GM23338 (cell line): ENCODE measurements at regions not wholly inside any gene's neighbourhood (a gene's known extent, or its start where the extent isn't known, plus 50 kb on each side); places are given as distances from the start of the nearest gene placed in this dataset.

Experiments
- ATAC-seq: fragments of 200-7000 bp; cut with Tn5 transposase; 3 replicates; pipeline ENCODE4 v1.9.1; 2020
- DNase-seq: peaks from one replicate; pipeline ENCODE4 v3.0.0-alpha.2; 2015; ENCODE audit warnings: low spot score
- H2AFZ ChIP-seq: fragments of 200-600 bp; sonication (generic); 2 replicates; pipeline ENCODE4 v1.8.0; 2016; ENCODE audit warnings: antibody characterized with exemption, mild to moderate bottlenecking, moderate library complexity
- H3F3A ChIP-seq: fragments of 200-600 bp; sonication (generic); replicated peaks from 2 replicates; pipeline ENCODE4 v1.8.0; 2017; ENCODE audit warnings: antibody characterized with exemption, mixed run types, low read depth
- H3K27ac ChIP-seq: fragments of 200-600 bp; sonication (generic); 2 replicates; pipeline ENCODE4 v1.6.1; 2016; ENCODE audit warnings: low read depth
- H3K27me3 ChIP-seq: fragments of 200-600 bp; sonication (generic); 2 replicates; pipeline ENCODE4 v1.8.0; 2016; ENCODE audit warnings: mild to moderate bottlenecking, mixed run types, moderate library complexity; ENCODE audit not compliant: insufficient read depth
- H3K36me3 ChIP-seq: fragments of 200-600 bp; sonication (generic); 2 replicates; pipeline ENCODE4 v1.8.0; 2016; ENCODE audit warnings: mild to moderate bottlenecking; ENCODE audit not compliant: insufficient read depth
- H3K4me1 ChIP-seq: fragments of 200-600 bp; sonication (generic); 2 replicates; pipeline ENCODE4 v1.8.0; 2016; ENCODE audit warnings: mild to moderate bottlenecking, moderate library complexity; ENCODE audit not compliant: insufficient read depth
- H3K4me2 ChIP-seq: fragments of 200-600 bp; sonication (generic); 2 replicates; pipeline ENCODE4 v1.7.1; 2017; ENCODE audit warnings: mixed run types
- H3K4me3 ChIP-seq: fragments of 200-600 bp; sonication (generic); 2 replicates; pipeline ENCODE4 v1.6.1; 2016; ENCODE audit warnings: mixed run types
- H3K79me2 ChIP-seq: fragments of 200-600 bp; sonication (generic); replicated peaks from 2 replicates; pipeline ENCODE4 v1.8.0; 2017; ENCODE audit warnings: mild to moderate bottlenecking; ENCODE audit not compliant: insufficient read depth
- H3K9me2 ChIP-seq: fragments of 200-600 bp; sonication (generic); 2 replicates; pipeline ENCODE4 v1.8.0; 2017; ENCODE audit not compliant: insufficient read depth
- H4K20me1 ChIP-seq: fragments of 200-600 bp; sonication (generic); replicated peaks from 2 replicates; pipeline ENCODE4 v1.8.0; 2017; ENCODE audit warnings: mild to moderate bottlenecking; ENCODE audit not compliant: insufficient read depth
- H3K27ac Mint-ChIP-seq: 2 replicates; pipeline ENCODE4 v1.8.0; 2020; ENCODE audit warnings: inconsistent platforms, mild to moderate bottlenecking, moderate library complexity, mixed read lengths
- H3K27me3 Mint-ChIP-seq: 3 replicates; pipeline ENCODE4 v1.8.0; 2022; ENCODE audit warnings: low read depth, mild to moderate bottlenecking, moderate library complexity, mixed read lengths, inconsistent platforms; ENCODE audit not compliant: insufficient read depth, poor library complexity
- H3K36me3 Mint-ChIP-seq: 3 replicates; pipeline ENCODE4 v1.8.0; 2021; ENCODE audit warnings: low read depth, mild to moderate bottlenecking, inconsistent platforms, moderate library complexity, mixed read lengths
- H3K4me1 Mint-ChIP-seq: 3 replicates; pipeline ENCODE4 v1.8.0; 2020; ENCODE audit warnings: mild to moderate bottlenecking, inconsistent platforms, mixed read lengths
- H3K4me3 Mint-ChIP-seq: 3 replicates; pipeline ENCODE4 v1.8.0; 2021; ENCODE audit warnings: moderate library complexity, mild to moderate bottlenecking, inconsistent platforms, mixed read lengths
- H3K9me3 Mint-ChIP-seq: 3 replicates; pipeline ENCODE4 v1.8.0; 2020; ENCODE audit warnings: moderate library complexity, mild to moderate bottlenecking, inconsistent platforms, mixed read lengths
- CREB1 ChIP-seq: fragments of 250-450 bp; sonication (Bioruptor Pico); IDR thresholded peaks from 2 replicates; pipeline ENCODE4 v1.5.0; 2020; ENCODE audit warnings: low read depth, mild to moderate bottlenecking, moderate library complexity
- ETS1 ChIP-seq: IDR thresholded peaks from 2 replicates; pipeline ENCODE4 v1.6.1; 2016; ENCODE audit warnings: antibody characterized with exemption
- EZH2 ChIP-seq: fragments of 200-600 bp; sonication (generic); IDR thresholded peaks from one replicate; pipeline ENCODE4 v1.8.0; 2017; ENCODE audit warnings: antibody characterized with exemption, mild to moderate bottlenecking, low read depth; ENCODE audit not compliant: unreplicated experiment
- EZH2phosphoT487 ChIP-seq: fragments of 200-600 bp; sonication (generic); IDR thresholded peaks from one replicate; pipeline ENCODE4 v1.8.1; 2018; ENCODE audit warnings: antibody characterized with exemption; ENCODE audit not compliant: unreplicated experiment
- JUNB ChIP-seq: IDR thresholded peaks from one replicate; pipeline ENCODE4 v1.6.1; 2016; ENCODE audit warnings: antibody characterized with exemption; ENCODE audit not compliant: unreplicated experiment
- NANOG ChIP-seq: IDR thresholded peaks from 2 replicates; pipeline ENCODE4 v1.6.1; 2016; ENCODE audit warnings: antibody characterized with exemption, borderline replicate concordance
- POLR2AphosphoS5 ChIP-seq: IDR thresholded peaks from 2 replicates; pipeline ENCODE4 v1.6.1; 2016; ENCODE audit warnings: antibody characterized with exemption, low read depth
- STAT1 ChIP-seq: IDR thresholded peaks from one replicate; pipeline ENCODE4 v1.6.1; 2016; ENCODE audit warnings: antibody characterized with exemption; ENCODE audit not compliant: unreplicated experiment
- ZNF331 ChIP-seq: fragments of 250-450 bp; sonication (Bioruptor Pico); IDR thresholded peaks from 2 replicates; pipeline ENCODE4 v1.5.0; 2020; ENCODE audit warnings: low read depth, mild to moderate bottlenecking, moderate library complexity
- TF ChIP-seq, protein P1 (sequence below): IDR thresholded peaks from one replicate; pipeline ENCODE4 v1.6.1; 2018; ENCODE audit warnings: antibody characterized with exemption; ENCODE audit not compliant: unreplicated experiment
- TF ChIP-seq, protein P2 (sequence below), 2 experiments: fragments of 200-600 bp in 1 of 2; sonication (generic) in 1 of 2; conservative IDR thresholded peaks; 2 replicates each; pipeline versions ENCODE4 v1.5.1 to v1.6.1; 2016 to 2017; ENCODE audit warnings: antibody characterized with exemption in 2 of 2, low read depth in 2 of 2, mild to moderate bottlenecking in 2 of 2, moderate library complexity in 1 of 2
- TF ChIP-seq, protein P3 (sequence below): fragments of 250-450 bp; sonication (Bioruptor Pico); IDR thresholded peaks from 2 replicates; pipeline ENCODE4 v1.5.0; 2020; ENCODE audit warnings: mild to moderate bottlenecking, moderate library complexity

- TF ChIP-seq, protein P1, sequence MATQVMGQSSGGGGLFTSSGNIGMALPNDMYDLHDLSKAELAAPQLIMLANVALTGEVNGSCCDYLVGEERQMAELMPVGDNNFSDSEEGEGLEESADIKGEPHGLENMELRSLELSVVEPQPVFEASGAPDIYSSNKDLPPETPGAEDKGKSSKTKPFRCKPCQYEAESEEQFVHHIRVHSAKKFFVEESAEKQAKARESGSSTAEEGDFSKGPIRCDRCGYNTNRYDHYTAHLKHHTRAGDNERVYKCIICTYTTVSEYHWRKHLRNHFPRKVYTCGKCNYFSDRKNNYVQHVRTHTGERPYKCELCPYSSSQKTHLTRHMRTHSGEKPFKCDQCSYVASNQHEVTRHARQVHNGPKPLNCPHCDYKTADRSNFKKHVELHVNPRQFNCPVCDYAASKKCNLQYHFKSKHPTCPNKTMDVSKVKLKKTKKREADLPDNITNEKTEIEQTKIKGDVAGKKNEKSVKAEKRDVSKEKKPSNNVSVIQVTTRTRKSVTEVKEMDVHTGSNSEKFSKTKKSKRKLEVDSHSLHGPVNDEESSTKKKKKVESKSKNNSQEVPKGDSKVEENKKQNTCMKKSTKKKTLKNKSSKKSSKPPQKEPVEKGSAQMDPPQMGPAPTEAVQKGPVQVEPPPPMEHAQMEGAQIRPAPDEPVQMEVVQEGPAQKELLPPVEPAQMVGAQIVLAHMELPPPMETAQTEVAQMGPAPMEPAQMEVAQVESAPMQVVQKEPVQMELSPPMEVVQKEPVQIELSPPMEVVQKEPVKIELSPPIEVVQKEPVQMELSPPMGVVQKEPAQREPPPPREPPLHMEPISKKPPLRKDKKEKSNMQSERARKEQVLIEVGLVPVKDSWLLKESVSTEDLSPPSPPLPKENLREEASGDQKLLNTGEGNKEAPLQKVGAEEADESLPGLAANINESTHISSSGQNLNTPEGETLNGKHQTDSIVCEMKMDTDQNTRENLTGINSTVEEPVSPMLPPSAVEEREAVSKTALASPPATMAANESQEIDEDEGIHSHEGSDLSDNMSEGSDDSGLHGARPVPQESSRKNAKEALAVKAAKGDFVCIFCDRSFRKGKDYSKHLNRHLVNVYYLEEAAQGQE, result no peak
- TF ChIP-seq CREB1 (no peak), ETS1 (no peak), POLR2AphosphoS5 (no peak), ZNF331 (CRISPR knock-in tag) (no peak), JUNB (no peak), STAT1 (no peak)
Measured at GRCh38 chr4:3851881-3852280, 85.7 kb downstream of the ADRA2C start (continued).

- peaks cover 15% of the 10 kb centered on the region; the same call in 2 of the 3 replicates for H3K36me3 Mint-ChIP-seq
- peaks cover 8% of the 10 kb centered on the region for H3K27me3 Mint-ChIP-seq
- no peak for ATAC-seq
- H3K9me3 Mint-ChIP-seq, result peaks cover 27% of the 10 kb centered on the region
- no peaks in the 10 kb centered on the region for H3K36me3 ChIP-seq
- H3K4me3 Mint-ChIP-seq, result no peak overlapping the region
- H3K9me2 ChIP-seq, result no peaks in the 10 kb centered on the region
- no peaks in the 10 kb centered on the region for H3K79me2 ChIP-seq
- no peak for DNase-seq
- no peak overlapping the region for H3K4me3 ChIP-seq
- no peak overlapping the region for H3K4me2 ChIP-seq
- no peak overlapping the region for H3K27ac Mint-ChIP-seq
- H4K20me1 ChIP-seq, result no peaks in the 10 kb centered on the region
- no peaks in the 10 kb centered on the region for H3F3A ChIP-seq
- H3K4me1 Mint-ChIP-seq, result peaks cover 18% of the 10 kb centered on the region
- H3K27me3 ChIP-seq, result no peaks in the 10 kb centered on the region
- H2AFZ ChIP-seq, result no peak overlapping the region
- H3K27ac ChIP-seq, result no peak overlapping the region
- H3K4me1 ChIP-seq, result peaks cover 14% of the 10 kb centered on the region
- TF ChIP-seq, protein P2, sequence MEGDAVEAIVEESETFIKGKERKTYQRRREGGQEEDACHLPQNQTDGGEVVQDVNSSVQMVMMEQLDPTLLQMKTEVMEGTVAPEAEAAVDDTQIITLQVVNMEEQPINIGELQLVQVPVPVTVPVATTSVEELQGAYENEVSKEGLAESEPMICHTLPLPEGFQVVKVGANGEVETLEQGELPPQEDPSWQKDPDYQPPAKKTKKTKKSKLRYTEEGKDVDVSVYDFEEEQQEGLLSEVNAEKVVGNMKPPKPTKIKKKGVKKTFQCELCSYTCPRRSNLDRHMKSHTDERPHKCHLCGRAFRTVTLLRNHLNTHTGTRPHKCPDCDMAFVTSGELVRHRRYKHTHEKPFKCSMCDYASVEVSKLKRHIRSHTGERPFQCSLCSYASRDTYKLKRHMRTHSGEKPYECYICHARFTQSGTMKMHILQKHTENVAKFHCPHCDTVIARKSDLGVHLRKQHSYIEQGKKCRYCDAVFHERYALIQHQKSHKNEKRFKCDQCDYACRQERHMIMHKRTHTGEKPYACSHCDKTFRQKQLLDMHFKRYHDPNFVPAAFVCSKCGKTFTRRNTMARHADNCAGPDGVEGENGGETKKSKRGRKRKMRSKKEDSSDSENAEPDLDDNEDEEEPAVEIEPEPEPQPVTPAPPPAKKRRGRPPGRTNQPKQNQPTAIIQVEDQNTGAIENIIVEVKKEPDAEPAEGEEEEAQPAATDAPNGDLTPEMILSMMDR (conservative IDR thresholded peaks at IDR 0.05; ENCODE audit: low read depth in 2 of 2), result no peak
- no peak for TF ChIP-seq EZH2
- no peak for TF ChIP-seq CREB1
- TF ChIP-seq, protein P3, sequence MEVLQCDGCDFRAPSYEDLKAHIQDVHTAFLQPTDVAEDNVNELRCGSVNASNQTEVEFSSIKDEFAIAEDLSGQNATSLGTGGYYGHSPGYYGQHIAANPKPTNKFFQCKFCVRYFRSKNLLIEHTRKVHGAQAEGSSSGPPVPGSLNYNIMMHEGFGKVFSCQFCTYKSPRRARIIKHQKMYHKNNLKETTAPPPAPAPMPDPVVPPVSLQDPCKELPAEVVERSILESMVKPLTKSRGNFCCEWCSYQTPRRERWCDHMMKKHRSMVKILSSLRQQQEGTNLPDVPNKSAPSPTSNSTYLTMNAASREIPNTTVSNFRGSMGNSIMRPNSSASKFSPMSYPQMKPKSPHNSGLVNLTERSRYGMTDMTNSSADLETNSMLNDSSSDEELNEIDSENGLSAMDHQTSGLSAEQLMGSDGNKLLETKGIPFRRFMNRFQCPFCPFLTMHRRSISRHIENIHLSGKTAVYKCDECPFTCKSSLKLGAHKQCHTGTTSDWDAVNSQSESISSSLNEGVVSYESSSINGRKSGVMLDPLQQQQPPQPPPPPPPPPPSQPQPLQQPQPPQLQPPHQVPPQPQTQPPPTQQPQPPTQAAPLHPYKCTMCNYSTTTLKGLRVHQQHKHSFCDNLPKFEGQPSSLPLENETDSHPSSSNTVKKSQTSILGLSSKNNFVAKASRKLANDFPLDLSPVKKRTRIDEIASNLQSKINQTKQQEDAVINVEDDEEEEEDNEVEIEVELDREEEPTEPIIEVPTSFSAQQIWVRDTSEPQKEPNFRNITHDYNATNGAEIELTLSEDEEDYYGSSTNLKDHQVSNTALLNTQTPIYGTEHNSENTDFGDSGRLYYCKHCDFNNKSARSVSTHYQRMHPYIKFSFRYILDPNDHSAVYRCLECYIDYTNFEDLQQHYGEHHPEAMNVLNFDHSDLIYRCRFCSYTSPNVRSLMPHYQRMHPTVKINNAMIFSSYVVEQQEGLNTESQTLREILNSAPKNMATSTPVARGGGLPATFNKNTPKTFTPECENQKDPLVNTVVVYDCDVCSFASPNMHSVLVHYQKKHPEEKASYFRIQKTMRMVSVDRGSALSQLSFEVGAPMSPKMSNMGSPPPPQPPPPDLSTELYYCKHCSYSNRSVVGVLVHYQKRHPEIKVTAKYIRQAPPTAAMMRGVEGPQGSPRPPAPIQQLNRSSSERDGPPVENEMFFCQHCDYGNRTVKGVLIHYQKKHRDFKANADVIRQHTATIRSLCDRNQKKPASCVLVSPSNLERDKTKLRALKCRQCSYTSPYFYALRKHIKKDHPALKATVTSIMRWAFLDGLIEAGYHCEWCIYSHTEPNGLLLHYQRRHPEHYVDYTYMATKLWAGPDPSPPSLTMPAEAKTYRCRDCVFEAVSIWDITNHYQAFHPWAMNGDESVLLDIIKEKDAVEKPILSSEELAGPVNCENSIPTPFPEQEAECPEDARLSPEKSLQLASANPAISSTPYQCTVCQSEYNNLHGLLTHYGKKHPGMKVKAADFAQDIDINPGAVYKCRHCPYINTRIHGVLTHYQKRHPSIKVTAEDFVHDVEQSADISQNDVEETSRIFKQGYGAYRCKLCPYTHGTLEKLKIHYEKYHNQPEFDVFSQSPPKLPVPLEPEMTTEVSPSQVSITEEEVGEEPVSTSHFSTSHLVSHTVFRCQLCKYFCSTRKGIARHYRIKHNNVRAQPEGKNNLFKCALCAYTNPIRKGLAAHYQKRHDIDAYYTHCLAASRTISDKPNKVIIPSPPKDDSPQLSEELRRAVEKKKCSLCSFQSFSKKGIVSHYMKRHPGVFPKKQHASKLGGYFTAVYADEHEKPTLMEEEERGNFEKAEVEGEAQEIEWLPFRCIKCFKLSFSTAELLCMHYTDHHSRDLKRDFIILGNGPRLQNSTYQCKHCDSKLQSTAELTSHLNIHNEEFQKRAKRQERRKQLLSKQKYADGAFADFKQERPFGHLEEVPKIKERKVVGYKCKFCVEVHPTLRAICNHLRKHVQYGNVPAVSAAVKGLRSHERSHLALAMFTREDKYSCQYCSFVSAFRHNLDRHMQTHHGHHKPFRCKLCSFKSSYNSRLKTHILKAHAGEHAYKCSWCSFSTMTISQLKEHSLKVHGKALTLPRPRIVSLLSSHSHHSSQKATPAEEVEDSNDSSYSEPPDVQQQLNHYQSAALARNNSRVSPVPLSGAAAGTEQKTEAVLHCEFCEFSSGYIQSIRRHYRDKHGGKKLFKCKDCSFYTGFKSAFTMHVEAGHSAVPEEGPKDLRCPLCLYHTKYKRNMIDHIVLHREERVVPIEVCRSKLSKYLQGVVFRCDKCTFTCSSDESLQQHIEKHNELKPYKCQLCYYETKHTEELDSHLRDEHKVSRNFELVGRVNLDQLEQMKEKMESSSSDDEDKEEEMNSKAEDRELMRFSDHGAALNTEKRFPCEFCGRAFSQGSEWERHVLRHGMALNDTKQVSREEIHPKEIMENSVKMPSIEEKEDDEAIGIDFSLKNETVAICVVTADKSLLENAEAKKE (CRISPR knock-in tag), result no peak
- no peak for TF ChIP-seq EZH2phosphoT487
- no peak for TF ChIP-seq JUNB
- TF ChIP-seq STAT1, result no peak
- no peak for TF ChIP-seq NANOG
Measured at GRCh38 chr4:3852309-3852708, 86.1 kb downstream of the ADRA2C start.
